ENCODE measurements at regions not wholly inside any gene's neighbourhood (a gene's known extent, or its start where the extent isn't known, plus 50 kb on each side); places are given as distances from the start of the nearest gene placed in this dataset.

GRCh38 chr13:84831666-84832657 lies 949.7 kb upstream of the SLITRK1 start:
- H3K4me3 ChIP-seq, result no peak overlapping the region
- H3K4me1 ChIP-seq, result no peaks in the 10 kb centered on the region
- 85 to 92% methylated on average over 4 to 27 of the region's 27 CpGs for WGBS, 2 donors
- no peak overlapping the region for H3K27ac ChIP-seq
- peak in 1 of 2 donors; percentile 48 for DNase-seq
- H3K27me3 ChIP-seq, result no peaks in the 10 kb centered on the region
- no peaks in the 10 kb centered on the region for H3K9me3 ChIP-seq
- ATAC-seq (ENCODE audit: low FRiP score in 2 of 2), result peak; percentile 28 to 53
- no peak for TF ChIP-seq POLR2AphosphoS5 (IDR thresholded peaks at IDR 0.05)
- no peak for TF ChIP-seq EP300 (IDR thresholded peaks at IDR 0.05)
- no peak for TF ChIP-seq POLR2A (IDR thresholded peaks at IDR 0.05)
- TF ChIP-seq, protein P1, sequence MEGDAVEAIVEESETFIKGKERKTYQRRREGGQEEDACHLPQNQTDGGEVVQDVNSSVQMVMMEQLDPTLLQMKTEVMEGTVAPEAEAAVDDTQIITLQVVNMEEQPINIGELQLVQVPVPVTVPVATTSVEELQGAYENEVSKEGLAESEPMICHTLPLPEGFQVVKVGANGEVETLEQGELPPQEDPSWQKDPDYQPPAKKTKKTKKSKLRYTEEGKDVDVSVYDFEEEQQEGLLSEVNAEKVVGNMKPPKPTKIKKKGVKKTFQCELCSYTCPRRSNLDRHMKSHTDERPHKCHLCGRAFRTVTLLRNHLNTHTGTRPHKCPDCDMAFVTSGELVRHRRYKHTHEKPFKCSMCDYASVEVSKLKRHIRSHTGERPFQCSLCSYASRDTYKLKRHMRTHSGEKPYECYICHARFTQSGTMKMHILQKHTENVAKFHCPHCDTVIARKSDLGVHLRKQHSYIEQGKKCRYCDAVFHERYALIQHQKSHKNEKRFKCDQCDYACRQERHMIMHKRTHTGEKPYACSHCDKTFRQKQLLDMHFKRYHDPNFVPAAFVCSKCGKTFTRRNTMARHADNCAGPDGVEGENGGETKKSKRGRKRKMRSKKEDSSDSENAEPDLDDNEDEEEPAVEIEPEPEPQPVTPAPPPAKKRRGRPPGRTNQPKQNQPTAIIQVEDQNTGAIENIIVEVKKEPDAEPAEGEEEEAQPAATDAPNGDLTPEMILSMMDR (IDR thresholded peaks at IDR 0.05), result no peak
- H3K36me3 ChIP-seq, result no peaks in the 10 kb centered on the region

DNA sequence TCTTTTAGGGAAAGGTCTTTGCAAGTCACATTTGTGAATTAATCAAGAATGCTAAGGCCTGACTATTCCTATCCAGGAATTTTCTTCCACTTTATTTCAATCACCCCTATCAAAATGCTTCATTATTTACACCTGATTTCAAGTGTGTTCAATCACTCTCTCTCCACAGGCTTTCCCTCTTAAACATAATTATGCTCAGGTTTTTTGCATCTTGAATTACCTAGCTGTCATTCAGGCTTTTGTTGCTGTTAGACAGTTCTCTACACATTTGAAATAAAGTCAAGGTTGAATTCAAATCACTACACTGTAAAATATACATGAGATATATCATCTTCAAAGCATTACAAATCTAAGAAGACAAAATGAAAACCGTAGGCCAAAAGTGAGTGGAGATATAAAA lies 941.3 kb upstream of the SLITRK1 start:
- no peak for ATAC-seq (ENCODE audit: low FRiP score in 2 of 2)
- DNase-seq, result no peak
- Histone ChIP-seq H3K4me3 (no peak overlapping the region), H3K4me1 (no peaks in the 10 kb centered on the region), H3K9me3 (no peaks in the 10 kb centered on the region), H3K36me3 (no peaks in the 10 kb centered on the region), H3K27ac (no peak overlapping the region), H3K27me3 (no peaks in the 10 kb centered on the region)
- WGBS, 2 donors, result 69 to 70% methylated on average over 1 of the region's 1 CpG
- TF ChIP-seq, protein P1 (IDR thresholded peaks at IDR 0.05), result no peak
- TF ChIP-seq POLR2AphosphoS5 (IDR thresholded peaks at IDR 0.05) (no peak), POLR2A (IDR thresholded peaks at IDR 0.05) (no peak), EP300 (IDR thresholded peaks at IDR 0.05) (no peak)

GRCh38 chr13:84821261-84821660 lies 939.0 kb upstream of the SLITRK1 start:
- no peak for ATAC-seq (ENCODE audit: low FRiP score in 2 of 2)
- no peaks in the 10 kb centered on the region for H3K9me3 ChIP-seq
- H3K27me3 ChIP-seq, result no peaks in the 10 kb centered on the region
- no peaks in the 10 kb centered on the region for H3K4me1 ChIP-seq
- no peaks in the 10 kb centered on the region for H3K36me3 ChIP-seq
- no peak overlapping the region for H3K27ac ChIP-seq
- TF ChIP-seq POLR2A (IDR thresholded peaks at IDR 0.05), result no peak
- no peak for TF ChIP-seq POLR2AphosphoS5 (IDR thresholded peaks at IDR 0.05)
- TF ChIP-seq EP300 (IDR thresholded peaks at IDR 0.05), result no peak
- TF ChIP-seq, protein P1 (IDR thresholded peaks at IDR 0.05), result no peak
- no peak for DNase-seq
- no peak overlapping the region for H3K4me3 ChIP-seq
- WGBS, 2 donors, result 41 to 59% methylated on average over 3 of the region's 3 CpGs

GRCh38 chr13:84816567-84817105 lies 934.4 kb upstream of the SLITRK1 start:
- no peak overlapping the region for H3K27ac ChIP-seq
- H3K9me3 ChIP-seq, result no peaks in the 10 kb centered on the region
- 67 to 68% methylated on average over 4 of the region's 4 CpGs for WGBS, 2 donors
- TF ChIP-seq, protein P1 (IDR thresholded peaks at IDR 0.05), result no peak
- TF ChIP-seq POLR2A (IDR thresholded peaks at IDR 0.05), result no peak
- TF ChIP-seq POLR2AphosphoS5 (IDR thresholded peaks at IDR 0.05), result no peak
- TF ChIP-seq EP300 (IDR thresholded peaks at IDR 0.05), result no peak
- H3K27me3 ChIP-seq, result no peaks in the 10 kb centered on the region
- DNase-seq, result no peak
- H3K4me3 ChIP-seq, result no peak overlapping the region
- no peak for ATAC-seq (ENCODE audit: low FRiP score in 2 of 2)
- H3K4me1 ChIP-seq, result no peaks in the 10 kb centered on the region
- no peaks in the 10 kb centered on the region for H3K36me3 ChIP-seq

Measured in upper lobe of left lung (tissue), 6 donors.